NCI-H748 (cell line): ENCODE measurements at regions not wholly inside any gene's neighbourhood (a gene's known extent, or its start where the extent isn't known, plus 50 kb on each side); places are given as distances from the start of the nearest gene placed in this dataset.

Experiments used
- DNase-seq: peaks from one replicate; lab custom pipeline; 2025; ENCODE audit not compliant: unreplicated experiment; lab: John Stamatoyannopoulos, UW

DNA sequence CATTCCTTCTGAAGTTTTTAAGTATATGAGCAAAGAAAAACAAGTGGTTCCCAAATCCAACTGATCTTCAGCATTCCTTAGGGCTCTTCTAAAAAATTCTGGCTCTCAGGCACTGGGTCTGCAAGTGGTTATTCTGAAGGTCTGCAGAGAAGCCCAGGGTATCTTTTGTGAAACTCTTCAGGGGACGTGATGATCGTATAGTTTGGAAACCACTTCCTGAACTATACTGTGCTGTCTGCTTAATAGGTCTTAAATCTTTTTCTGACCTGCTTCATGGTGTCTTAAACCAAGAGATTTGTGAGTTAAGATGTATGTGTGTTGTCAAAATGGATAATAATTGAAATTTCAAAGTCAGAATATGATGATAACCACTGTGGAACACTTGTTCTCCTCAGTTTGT is 115.5 kb downstream of the LHX9 start:
- DNase-seq, result no peak

DNA sequence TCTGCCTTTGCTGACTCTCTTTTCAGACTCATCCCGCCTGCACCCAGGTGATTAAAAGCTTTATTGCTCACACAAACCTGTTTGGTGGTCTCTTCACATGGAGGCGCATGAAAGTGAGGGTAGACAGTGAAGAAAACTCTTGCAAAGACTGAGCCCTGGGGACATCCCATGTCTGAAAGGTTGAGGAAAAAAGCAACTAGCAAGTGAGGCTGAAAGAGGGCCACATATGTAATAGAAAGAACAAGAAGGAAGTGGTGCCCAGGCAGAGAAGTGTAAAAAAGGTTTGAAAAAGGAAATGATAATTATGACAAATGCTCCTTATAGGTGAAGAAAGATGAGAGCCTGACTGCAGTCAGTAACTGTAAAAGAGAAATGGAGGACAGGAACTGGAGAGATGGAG is 115.9 kb upstream of the NEK7 start:
- no peak for DNase-seq

DNA sequence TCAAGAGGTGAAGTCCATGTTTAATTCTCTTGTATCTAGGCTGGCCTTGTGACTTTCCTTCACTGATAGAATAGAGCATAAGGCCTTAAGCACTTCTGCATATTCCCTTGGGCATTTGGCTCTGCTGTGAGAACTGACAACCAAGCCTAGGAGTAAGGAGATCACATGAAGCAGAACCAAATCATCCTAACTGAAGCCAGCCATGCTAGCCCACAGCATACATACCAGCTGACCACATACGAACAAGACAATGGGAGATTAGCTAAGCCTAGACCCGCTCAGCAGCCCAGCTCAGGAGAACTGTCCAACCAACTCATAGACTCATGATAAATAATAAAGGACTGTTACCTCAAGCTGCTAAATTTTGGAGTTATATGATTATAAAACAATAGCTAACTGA is 114.6 kb upstream of the NEK7 start:
- DNase-seq, result no peak

DNA sequence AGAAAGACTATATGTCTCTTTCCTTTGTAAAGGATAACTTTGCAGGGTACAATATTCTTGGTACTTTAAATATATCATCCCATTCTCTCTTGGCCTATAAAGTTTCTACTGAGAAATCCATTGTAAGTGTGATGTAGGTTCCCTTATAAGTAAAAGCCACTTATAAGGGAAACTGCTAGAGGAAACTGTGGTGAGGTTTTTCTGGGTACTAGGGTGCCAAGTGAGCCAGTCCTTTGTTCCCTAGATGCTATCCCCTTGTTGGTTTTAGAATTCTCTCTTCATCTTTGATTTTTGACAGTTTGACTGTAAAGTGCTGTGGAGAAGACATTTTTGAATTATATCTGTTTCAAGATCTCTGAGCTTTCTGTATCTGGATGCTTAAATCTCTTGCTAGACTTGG is 108.9 kb upstream of the NEK7 start:
- no peak for DNase-seq

DNA sequence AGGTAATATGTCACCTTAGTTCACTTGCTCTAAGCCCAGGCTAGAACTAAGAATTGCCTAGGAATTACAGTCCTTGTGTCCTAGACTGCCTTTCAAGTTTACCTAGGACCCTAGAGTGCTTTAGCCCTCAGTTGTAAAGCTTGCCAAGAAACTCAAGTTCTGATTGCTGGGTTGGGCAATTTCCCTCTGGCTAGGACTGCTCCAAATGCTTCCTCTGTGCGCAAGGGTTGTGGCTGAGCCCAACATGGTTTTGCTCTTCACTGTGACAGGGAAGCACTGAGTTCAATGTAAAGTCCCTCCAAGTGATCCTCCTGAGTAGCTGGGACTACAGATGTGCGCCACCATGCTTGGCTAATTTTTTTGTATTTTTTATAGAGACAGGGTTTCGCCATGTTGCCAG is 102.3 kb upstream of the NEK7 start:
- DNase-seq, result no peak

DNA sequence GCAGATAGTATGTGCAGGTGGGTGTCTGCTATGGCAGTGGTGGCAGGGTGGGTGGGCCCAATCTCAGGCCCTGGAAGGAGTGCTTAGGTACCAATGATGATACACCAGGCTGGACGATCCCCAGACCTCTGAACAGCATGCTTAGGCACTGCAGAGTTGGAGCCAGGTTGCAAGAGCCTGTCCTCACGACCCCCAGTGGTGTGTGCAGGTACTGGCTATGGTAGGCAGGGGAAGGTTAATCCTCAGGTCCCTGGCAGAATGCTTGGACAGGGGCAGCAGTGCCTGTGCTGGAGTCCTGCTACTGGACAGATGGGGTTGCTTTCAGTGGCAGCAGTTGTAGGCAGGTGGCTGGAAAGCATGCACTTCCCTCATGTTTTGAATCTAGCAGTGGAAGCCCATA is 100.5 kb upstream of the NEK7 start:
- DNase-seq, result peak; percentile 16

DNA sequence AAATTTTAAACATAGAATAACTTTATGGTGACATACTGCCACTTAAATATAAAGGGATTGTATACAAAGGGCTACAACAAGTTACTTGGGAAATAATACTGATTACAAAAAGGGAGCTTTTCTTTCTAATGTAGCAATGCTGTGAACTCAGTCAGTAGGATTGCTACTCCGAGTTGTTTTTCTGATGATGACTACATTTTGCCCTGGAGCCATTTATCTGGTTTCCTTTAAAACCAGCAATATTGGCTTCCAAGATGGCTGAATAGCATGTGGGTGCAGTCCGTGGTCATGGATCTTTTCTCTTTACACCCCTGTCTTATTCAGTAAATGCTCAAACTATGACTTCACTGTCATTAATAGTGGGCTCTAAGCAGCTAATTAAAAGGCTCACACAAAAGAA is 92.6 kb upstream of the NEK7 start:
- no peak for DNase-seq

DNA sequence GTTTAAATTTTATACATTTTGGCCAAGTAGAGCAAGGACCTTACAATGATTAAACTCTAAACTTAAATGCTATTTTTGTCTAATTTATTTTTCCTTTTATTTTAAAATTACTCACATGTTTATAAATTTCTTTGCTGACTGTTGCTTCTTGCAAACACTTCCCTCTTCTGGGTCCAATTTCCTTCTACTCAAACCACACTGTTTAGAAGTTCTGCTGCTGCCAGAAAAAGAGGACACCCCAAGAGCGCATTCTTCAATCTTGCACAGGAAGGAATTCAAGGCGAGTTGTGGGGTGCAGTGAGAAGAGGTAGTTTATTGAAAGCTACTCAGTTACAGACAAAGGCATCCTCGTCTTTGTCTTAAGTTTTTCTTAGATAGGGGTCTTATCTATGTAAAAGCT is 88.5 kb upstream of the NEK7 start:
- DNase-seq, result no peak

DNA sequence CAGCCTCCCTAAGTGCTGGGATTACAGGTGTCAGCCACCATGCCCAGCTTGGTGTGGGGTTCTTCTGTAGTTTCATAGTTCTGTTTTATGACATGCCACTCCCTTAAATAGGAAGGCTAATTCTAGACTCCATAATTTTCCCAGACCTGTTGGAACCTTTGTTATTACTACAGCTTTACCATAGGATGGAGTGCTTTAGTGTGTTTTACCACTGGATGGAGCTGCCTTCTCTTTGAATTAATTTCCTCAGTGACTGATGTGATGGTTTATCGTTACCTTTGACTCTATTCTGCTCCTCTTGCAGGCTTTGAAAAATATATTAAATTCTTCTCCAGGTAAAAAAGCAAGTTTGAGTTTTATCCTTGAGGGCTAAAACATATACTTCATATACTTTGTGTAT is 84.6 kb upstream of the NEK7 start:
- no peak for DNase-seq

DNA sequence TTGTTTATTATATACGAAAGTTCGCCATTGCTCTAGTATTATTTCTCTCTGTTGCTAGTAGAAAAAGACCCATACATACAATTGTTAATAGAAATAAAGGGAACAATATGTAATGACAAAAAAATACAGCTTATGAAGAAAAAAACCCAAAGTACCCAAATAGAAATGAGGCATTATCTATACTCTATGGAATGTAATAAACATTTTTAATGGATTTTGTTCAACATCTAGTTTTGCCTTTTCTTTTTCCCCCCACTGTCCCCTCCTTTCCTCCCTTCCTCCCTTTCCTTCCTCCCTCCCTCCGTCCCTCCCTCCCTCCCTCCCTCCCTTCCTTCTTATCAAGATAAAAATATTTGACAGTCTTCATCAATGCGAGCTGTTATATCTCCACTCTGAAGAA is 81.5 kb upstream of the NEK7 start:
- DNase-seq, result no peak

DNA sequence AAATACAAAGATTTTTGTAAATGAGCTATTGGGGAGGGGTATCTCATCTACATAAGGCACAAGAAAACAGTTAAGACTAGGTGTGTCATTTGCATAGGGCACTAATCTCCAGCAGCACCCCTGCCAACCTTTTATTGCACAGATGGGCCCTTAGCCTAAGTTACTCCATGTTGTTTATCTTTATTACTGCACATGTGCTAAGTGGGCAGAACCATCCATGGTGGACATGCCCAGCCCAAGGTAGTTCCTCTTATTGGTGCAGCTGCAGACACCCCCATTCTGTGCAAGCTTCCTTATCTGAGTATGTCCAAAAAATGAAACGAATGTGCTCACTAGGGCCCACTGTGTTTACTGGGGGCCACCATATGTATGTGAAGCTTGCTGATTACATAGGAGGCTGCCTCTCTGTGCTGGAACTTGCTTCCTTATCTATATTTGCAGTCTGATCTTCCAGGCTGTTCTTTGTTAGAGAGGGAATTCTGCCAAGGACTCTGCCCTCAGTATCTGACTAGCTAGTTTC is 77.3 kb upstream of the NEK7 start:
- DNase-seq, result no peak

DNA sequence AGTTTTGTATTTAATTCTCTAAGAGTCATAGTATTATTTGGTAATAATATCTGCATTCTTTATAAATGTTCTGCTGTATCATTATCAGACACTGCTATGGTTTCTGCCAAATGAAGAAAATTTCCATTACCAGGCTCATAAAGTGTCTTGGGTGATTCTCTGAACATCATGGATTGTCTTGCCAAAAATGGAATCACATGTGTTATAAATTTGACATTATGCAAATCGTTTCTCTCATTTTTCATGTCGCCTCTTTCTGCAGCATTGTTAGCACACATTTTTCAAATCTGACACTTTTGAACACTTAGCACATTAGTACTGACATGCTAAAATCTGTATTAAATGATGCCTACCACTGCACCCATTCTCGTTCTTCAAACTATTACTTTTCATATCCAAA is 74.2 kb upstream of the NEK7 start:
- DNase-seq, result no peak

DNA sequence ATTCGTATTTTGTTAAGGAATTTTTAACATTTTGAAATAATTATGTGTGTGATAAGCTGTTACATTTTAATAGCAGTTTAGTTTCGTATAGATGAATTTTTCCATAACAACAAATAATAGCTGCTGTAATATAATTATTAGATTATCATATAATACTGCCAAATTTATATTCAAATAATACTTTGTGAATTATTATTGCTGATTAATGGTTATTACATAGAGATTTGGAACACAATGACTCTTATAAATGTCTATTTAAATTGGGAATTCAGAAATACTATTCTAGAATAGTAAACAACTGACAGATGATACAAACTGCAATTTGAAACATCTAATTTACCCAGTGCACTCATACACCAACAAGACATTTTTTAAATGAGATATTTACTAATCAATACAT is 73.2 kb upstream of the NEK7 start:
- no peak for DNase-seq

DNA sequence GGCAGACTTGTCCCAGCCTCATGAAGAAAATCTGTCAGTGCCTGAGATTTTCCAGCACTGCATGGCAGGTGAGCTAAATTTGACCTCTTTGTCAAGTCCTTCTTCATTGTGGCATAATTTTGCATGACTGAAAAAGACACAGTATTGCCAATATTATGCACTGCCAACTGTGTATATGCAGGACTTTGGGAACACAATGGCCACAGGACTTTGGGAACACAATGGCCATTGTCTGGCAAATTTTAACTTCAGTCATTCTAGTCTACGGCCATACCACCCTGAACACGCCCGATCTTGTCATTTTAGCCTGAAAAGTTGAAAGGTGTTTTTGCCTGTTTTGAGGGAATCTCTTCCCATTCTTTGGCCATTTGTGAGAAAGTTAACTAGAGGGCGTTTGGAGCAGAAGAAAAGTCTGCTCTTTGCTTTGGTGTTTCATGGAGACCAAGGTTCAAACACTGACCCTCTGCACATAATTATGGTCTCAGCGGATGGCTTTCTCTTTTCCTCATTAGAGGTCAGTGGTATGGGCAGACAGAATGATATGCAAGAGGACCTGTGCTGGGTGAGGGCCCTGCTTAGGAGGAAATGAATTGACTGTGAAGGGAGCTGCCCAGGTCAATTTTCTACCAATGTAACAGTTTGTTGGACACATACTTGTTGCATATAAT is 72.4 kb upstream of the NEK7 start:
- DNase-seq, result no peak

DNA sequence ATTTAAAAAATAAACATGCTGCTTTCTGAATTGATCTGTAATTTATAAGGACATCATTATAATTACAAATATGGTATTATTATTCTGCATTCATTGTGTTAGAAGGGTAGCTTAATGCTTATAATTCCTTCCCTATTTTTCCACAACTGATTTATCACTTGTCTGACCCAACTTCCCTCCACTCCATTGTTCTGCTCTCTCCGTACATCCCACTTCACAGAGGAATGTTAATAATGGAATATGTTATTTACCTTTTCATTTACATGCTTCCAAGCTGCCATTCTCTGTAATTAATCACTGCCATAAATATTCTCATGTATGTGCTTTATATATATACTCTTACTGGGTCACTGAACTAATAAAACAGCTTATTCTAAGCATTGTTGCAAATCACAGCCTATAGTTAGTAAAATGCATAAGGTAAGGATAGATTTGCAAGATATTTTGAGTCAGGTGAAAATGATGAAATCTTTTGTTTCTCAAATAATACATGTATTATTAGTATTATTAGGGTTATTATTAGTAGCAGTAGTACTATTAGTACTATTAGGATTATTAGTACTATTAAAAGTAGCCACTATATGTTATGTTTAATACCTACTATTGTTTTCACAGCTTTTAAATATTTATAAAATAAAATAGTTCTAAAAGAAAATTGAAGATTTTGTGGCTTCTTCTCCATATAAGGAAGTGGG is 70.6 kb upstream of the NEK7 start:
- DNase-seq, result no peak

DNA sequence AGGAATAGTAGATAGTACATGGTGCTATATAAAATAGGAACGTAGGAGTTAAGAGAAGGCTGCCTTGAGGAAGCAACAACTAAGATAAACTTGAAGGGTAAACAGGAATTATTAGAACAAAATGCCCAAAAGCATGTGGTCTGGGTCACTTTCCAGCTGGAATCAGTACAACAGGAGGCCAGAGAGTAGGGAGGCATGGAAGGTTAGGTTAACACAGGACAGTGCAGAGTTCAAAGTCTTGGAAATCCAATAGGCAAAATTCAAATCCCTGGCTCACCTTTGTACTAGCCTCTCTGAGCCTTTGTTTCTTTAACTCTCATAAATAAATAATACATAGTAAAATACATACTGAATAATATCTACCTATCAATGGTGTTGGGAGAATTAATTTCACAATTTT is 69.0 kb upstream of the NEK7 start:
- DNase-seq, result no peak

DNA sequence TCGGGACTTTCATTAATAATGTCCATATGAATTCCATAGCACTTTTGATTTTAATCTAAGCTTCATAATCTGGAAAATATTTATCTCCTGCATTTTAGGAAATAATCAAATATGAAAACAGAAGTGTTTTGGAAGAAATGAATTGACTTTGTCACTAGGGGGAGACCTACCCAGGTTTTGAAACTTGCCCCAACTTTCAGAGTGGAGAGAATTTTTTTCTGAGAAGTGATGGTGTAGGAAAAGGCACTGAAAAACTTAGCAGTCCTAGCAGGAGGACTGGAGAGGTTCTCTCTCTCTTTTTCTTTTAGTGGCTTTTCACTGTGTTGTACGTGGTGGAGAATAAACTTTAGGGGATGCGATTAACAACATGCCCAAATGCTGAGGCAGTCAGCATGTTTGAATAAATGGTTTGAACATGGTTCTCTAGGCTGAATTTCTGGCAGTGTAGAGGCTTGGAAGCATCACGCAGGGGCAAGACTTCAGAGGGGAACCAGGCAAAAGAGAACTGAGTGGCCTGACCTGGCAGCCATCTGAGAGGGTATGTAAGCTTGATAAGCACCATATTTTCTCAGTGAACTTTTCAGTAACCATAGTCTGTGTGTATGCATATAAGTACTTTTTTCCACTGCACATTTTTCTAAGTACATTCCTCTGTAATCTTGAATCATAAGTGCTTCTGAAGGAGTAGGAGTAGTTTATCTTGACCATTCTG is 68.3 kb upstream of the NEK7 start:
- DNase-seq, result peak; percentile 16

DNA sequence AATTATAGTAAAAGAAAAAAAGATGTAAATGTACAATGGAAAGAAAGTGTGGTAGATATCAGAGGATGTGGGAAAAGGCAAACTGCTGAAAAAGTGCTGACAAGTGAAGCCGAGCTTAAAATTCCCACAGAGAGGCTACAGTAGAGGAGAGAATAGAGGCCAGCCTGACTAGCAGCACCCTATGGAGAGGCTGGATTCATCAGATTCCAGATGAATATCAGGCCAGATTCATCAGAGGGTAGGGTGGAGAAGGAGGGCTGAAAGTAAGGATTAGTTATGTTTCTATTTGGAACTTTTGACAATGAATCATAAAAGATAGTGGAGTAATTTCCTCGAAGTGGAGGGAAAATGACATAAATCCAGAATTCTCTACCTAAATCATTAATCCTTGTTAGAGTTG is 60.4 kb upstream of the NEK7 start:
- DNase-seq, result no peak

DNA sequence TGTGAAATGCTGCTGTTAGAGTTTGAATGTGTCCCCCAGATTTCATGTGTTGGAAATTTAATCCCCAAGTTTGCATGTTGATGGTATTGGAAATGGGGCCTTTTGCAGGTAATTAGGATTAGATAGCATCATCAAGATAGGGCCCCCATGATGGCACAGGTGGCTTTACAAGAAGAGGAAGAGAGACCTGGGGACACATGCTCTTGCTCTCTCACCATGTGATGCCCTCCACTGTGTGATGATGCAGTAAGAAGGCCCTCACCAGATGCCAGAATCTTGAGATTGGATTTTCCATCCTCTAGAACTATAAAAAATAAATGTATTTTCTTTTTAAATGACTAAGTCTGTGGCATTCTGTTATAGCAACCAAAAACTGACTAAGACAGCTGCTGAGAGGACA is 57.0 kb upstream of the NEK7 start:
- DNase-seq, result no peak

DNA sequence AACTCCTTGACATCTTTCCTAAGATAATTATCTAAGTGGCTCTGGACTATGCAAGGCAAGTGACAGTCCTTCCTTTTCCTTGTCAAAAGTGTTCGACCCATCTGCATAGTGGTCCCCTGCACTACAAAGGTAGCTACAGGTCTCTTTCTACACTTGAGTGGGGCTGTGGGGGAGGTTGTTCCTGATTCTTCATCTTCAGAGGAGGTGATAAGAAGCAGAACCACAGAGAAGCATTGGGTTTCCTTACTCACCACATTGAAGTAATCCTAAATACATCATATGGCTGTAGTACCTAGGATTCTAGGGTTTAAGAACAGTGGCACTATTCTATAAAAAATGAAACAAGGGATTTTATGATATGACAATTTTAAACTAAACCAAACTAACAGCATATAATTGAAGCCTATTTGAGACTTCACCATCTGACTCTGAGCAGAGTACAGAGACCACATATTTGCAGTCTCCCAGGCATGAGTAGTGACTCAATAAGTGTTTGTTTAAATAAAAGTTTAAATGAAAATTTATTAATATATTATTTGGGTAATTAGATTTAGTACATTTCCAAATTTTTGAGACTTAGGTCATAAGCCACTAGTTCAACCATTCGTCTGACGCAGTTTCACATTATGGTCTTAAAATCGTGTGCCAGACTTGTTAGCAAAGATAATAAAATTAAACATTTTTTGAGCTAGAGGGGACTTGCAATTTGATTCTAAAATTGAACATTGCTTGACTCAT is 54.9 kb upstream of the NEK7 start:
- DNase-seq, result no peak

DNA sequence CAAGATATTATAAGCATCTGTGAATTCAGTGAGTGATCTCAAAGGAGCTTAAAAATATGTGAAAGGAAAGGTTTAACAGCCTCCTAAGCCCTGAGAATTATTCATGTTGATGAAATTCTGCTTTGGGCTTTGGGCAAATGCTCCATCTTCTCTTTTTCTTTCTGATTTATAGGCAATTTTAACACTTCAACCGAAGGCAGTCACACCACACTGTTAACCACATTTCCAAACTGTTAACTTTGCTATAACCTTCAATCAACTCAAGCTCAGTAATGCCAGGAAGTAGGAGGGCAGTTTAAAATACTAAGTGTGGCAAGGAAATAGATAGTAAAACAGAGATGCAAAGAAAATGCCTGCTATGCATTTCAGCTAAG is 54.4 kb upstream of the NEK7 start:
- no peak for DNase-seq

DNA sequence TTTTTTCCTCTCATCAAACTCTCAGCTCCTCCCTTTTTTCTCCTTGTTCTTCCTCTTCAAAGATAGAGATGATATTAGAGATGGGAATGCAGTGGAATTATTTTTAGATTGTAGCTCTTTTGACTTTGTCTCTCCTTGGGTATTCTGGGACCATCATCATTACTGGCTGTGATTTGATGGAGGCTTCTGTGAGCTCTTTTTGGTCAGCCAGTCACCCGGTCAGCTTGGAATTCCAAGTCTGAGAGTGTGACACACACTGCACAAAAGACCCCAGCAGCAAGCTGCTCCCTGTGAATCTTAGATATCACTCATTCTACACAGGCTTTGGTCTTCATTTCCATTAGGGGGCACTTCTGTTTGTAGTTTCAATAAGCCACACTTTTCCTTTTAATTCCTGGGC is 51.6 kb upstream of the NEK7 start:
- DNase-seq, result no peak
